Liver (tissue), 8 donors: ENCODE measurements at regions not wholly inside any gene's neighbourhood (a gene's known extent, or its start where the extent isn't known, plus 50 kb on each side); places are given as distances from the start of the nearest gene placed in this dataset.

Source experiments
- DNase-seq: peaks from one replicate; pipeline ENCODE4 v3.0.0-alpha.2; 2017; ENCODE audit warnings: low spot score
- H3K27ac ChIP-seq, 2 donors: one replicate each; pipeline ENCODE4 v1.7.0; 2013; ENCODE audit warnings: inconsistent platforms in 2 of 2, low read length in 2 of 2, control low read depth in 1 of 2, low read depth in 1 of 2, mild to moderate bottlenecking in 1 of 2
- H3K27me3 ChIP-seq, 4 donors: one replicate each; pipeline versions ENCODE4 v1.6.1 to v1.7.0; 2013; ENCODE audit warnings: low read length in 3 of 4, inconsistent platforms in 1 of 4, mild to moderate bottlenecking in 1 of 4, moderate library complexity in 1 of 4; ENCODE audit not compliant: control insufficient read depth in 4 of 4, insufficient read depth in 4 of 4
- H3K36me3 ChIP-seq, 4 donors: one replicate each; pipeline versions ENCODE4 v1.6.1 to v1.7.0; 2013; ENCODE audit warnings: low read length in 3 of 4, mild to moderate bottlenecking in 3 of 4, low read depth in 1 of 4, moderate library complexity in 1 of 4; ENCODE audit not compliant: control insufficient read depth in 4 of 4, insufficient read depth in 3 of 4
- H3K4me1 ChIP-seq, 4 donors: one replicate each; pipeline versions ENCODE4 v1.6.1 to v1.7.0; 2013; ENCODE audit warnings: low read length in 3 of 4, mild to moderate bottlenecking in 3 of 4, moderate library complexity in 1 of 4; ENCODE audit not compliant: control insufficient read depth in 4 of 4, insufficient read depth in 4 of 4
- H3K4me3 ChIP-seq, 3 donors: one replicate each; pipeline versions ENCODE4 v1.6.1 to v1.7.0; 2013; ENCODE audit warnings: low read length in 3 of 3, control low read depth in 1 of 3, low read depth in 1 of 3, mild to moderate bottlenecking in 1 of 3
- H3K9ac ChIP-seq, 2 donors: one replicate each; pipeline ENCODE4 v1.7.0; 2013; ENCODE audit warnings: low read length in 2 of 2, mild to moderate bottlenecking in 2 of 2, moderate library complexity in 2 of 2, control low read depth in 1 of 2, low read depth in 1 of 2
- H3K9me3 ChIP-seq, 4 donors: one replicate each; pipeline versions ENCODE4 v1.6.1 to v1.7.0; 2013; ENCODE audit warnings: low read length in 3 of 4; ENCODE audit not compliant: control insufficient read depth in 4 of 4
- CTCF ChIP-seq: fragments of 150-350 bp; IDR thresholded peaks from 2 replicates; pipeline ENCODE4 v1.5.1; 2017; ENCODE audit warnings: improper control_type of control experiment, low read depth, low read length; ENCODE audit not compliant: missing input control
- EGR1 ChIP-seq, 2 donors: IDR thresholded peaks; 2 replicates each; pipeline ENCODE4 v1.6.1; 2016 to 2018; ENCODE audit warnings: antibody characterized with exemption in 2 of 2, low read depth in 2 of 2
- FOXA1 ChIP-seq: IDR thresholded peaks from 2 replicates; pipeline ENCODE4 v1.6.1; 2016; ENCODE audit warnings: antibody characterized with exemption
- FOXA2 ChIP-seq: IDR thresholded peaks from 2 replicates; pipeline ENCODE4 v1.6.1; 2016; ENCODE audit warnings: antibody characterized with exemption
- GABPA ChIP-seq, 2 donors: IDR thresholded peaks in 1 of 2; conservative IDR thresholded peaks in 1 of 2; 2 replicates each; pipeline ENCODE4 v1.6.1; 2016; ENCODE audit warnings: antibody characterized with exemption in 2 of 2, mild to moderate bottlenecking in 1 of 2, moderate library complexity in 1 of 2
- HNF4A ChIP-seq, 2 donors: conservative IDR thresholded peaks; 2 replicates each; pipeline ENCODE4 v1.6.1; 2016; ENCODE audit warnings: antibody characterized with exemption in 2 of 2, mild to moderate bottlenecking in 2 of 2
- HNF4G ChIP-seq: IDR thresholded peaks from 2 replicates; pipeline ENCODE4 v1.6.1; 2016; ENCODE audit warnings: antibody characterized with exemption
- JUND ChIP-seq, 2 donors: IDR thresholded peaks; 2 replicates each; pipeline ENCODE4 v1.6.1; 2016; ENCODE audit warnings: antibody characterized with exemption in 2 of 2
- NR2F2 ChIP-seq: IDR thresholded peaks from 2 replicates; pipeline ENCODE4 v1.6.1; 2016; ENCODE audit warnings: antibody characterized with exemption
- RAD21 ChIP-seq, 2 donors: IDR thresholded peaks; 2 replicates each; pipeline ENCODE4 v1.6.1; 2016; ENCODE audit warnings: antibody characterized with exemption in 2 of 2, mild to moderate bottlenecking in 2 of 2
- RXRA ChIP-seq, 2 donors: IDR thresholded peaks; 2 replicates each; pipeline ENCODE4 v1.6.1; 2017 to 2018; ENCODE audit warnings: antibody characterized with exemption in 2 of 2, mild to moderate bottlenecking in 1 of 2
- SP1 ChIP-seq: IDR thresholded peaks from 2 replicates; pipeline ENCODE4 v1.6.1; 2018; ENCODE audit warnings: antibody characterized with exemption, mild to moderate bottlenecking
- TAF1 ChIP-seq: conservative IDR thresholded peaks from 2 replicates; pipeline ENCODE4 v1.6.1; 2016; ENCODE audit warnings: antibody characterized with exemption, mild to moderate bottlenecking
- YY1 ChIP-seq: IDR thresholded peaks from 2 replicates; pipeline ENCODE4 v1.6.1; 2016; ENCODE audit warnings: antibody characterized with exemption, mild to moderate bottlenecking
- ZBTB33 ChIP-seq: IDR thresholded peaks from 2 replicates; pipeline ENCODE4 v1.6.1; 2016; ENCODE audit warnings: antibody characterized with exemption
- WGBS: extraction: QIAGEN DNeasy Blood & Tissue Kit; methylation state at CpG from one replicate; pipeline ENCODE4 v1.1.7; 2013; 5-methylcytosine and 5-hydroxymethylcytosine counted together
- TF ChIP-seq, protein P1 (sequence below): IDR thresholded peaks from 2 replicates; pipeline ENCODE4 v1.6.1; 2016; ENCODE audit warnings: antibody characterized with exemption
- TF ChIP-seq, protein P2 (sequence below): IDR thresholded peaks from 2 replicates; pipeline ENCODE4 v1.6.1; 2016; ENCODE audit warnings: antibody characterized with exemption, mild to moderate bottlenecking
- donor health status: healthy.
- donor health status: healthy.
- donor health status: healthy.
- donor health status: healthy.
- donor health status: healthy.

GRCh38 chr2:58665154-58665553 lies 424.0 kb upstream of the FANCL start:
- H3K9me3 ChIP-seq = no peaks in the 10 kb centered on the region
- no peaks in the 10 kb centered on the region for H3K27me3 ChIP-seq
- no peaks in the 10 kb centered on the region for H3K36me3 ChIP-seq
- H3K4me1 ChIP-seq = no peaks in the 10 kb centered on the region
- TF ChIP-seq YY1 (no peak), CTCF (no peak), HNF4A (conservative IDR thresholded peaks at IDR 0.05) (no peak), FOXA1 (no peak), ZBTB33 (no peak)
- DNase-seq = no peak
- H3K27ac ChIP-seq = no peak overlapping the region
- H3K9ac ChIP-seq = no peak overlapping the region
- 82% methylated on average over 3 of the region's 3 CpGs for WGBS
- no peak overlapping the region for H3K4me3 ChIP-seq

DNA sequence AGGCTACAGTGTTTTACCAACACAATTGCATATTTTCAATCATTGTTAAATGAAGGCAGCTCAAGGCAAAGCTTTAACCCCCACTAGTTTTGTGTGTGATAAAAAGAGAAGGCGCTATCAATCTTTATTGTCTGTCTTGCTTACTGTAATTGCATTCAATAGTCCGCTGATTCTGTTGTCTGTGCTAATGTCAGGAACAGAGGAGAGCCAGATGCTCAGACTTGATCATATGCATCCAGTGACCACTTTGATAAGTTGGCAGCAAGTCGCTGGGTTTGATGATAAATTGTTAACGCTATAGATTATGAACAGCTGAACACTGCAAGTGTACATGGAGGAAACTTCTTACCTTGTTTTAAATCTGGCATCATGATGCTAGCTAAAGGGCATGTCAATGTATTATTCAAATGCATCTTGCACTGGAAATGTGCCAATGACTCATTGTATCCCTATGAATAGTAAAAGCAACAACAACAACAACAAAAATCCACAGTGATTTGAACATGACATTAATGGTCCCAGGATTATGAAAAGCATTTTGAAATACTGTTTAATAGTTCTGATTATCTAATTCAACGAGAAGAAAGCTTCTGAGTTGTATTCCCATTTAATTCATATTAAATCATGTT lies 423.5 kb upstream of the FANCL start:
- WGBS = 83% methylated on average over 5 of the region's 5 CpGs
- TF ChIP-seq EGR1 (IDR thresholded peaks at IDR 0.05; ENCODE audit: low read depth in 2 of 2) (no peak), RAD21 (IDR thresholded peaks at IDR 0.05) (no peak), RXRA (IDR thresholded peaks at IDR 0.05) (no peak), FOXA2 (no peak), YY1 (no peak), NR2F2 (no peak), TAF1 (no peak), FOXA1 (no peak), ZBTB33 (no peak), SP1 (no peak), HNF4G (no peak), JUND (IDR thresholded peaks at IDR 0.05) (no peak), GABPA (IDR thresholded peaks at IDR 0.05 in 1 of 2, conservative IDR thresholded peaks at IDR 0.05 in 1 of 2) (no peak)
- TF ChIP-seq, protein P1, sequence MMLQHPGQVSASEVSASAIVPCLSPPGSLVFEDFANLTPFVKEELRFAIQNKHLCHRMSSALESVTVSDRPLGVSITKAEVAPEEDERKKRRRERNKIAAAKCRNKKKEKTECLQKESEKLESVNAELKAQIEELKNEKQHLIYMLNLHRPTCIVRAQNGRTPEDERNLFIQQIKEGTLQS = no peak
- TF ChIP-seq, protein P2, sequence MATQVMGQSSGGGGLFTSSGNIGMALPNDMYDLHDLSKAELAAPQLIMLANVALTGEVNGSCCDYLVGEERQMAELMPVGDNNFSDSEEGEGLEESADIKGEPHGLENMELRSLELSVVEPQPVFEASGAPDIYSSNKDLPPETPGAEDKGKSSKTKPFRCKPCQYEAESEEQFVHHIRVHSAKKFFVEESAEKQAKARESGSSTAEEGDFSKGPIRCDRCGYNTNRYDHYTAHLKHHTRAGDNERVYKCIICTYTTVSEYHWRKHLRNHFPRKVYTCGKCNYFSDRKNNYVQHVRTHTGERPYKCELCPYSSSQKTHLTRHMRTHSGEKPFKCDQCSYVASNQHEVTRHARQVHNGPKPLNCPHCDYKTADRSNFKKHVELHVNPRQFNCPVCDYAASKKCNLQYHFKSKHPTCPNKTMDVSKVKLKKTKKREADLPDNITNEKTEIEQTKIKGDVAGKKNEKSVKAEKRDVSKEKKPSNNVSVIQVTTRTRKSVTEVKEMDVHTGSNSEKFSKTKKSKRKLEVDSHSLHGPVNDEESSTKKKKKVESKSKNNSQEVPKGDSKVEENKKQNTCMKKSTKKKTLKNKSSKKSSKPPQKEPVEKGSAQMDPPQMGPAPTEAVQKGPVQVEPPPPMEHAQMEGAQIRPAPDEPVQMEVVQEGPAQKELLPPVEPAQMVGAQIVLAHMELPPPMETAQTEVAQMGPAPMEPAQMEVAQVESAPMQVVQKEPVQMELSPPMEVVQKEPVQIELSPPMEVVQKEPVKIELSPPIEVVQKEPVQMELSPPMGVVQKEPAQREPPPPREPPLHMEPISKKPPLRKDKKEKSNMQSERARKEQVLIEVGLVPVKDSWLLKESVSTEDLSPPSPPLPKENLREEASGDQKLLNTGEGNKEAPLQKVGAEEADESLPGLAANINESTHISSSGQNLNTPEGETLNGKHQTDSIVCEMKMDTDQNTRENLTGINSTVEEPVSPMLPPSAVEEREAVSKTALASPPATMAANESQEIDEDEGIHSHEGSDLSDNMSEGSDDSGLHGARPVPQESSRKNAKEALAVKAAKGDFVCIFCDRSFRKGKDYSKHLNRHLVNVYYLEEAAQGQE = no peak
- Histone ChIP-seq H3K9me3 (no peaks in the 10 kb centered on the region), H3K9ac (no peak overlapping the region), H3K36me3 (no peaks in the 10 kb centered on the region), H3K27me3 (no peaks in the 10 kb centered on the region), H3K27ac (no peak overlapping the region), H3K4me3 (no peak overlapping the region), H3K4me1 (no peaks in the 10 kb centered on the region)
- no peak for DNase-seq
